Gastroesophageal sphincter (tissue), 4 donors: ENCODE measurements at regions not wholly inside any gene's neighbourhood (a gene's known extent, or its start where the extent isn't known, plus 50 kb on each side); places are given as distances from the start of the nearest gene placed in this dataset.
"Not testable (repeated sequence)": the region's sequence is repeated elsewhere in the genome, so short reads cannot be mapped to it uniquely, and the experiment has no call there.

Source experiments
- ATAC-seq: fragments of 150-250 bp; one replicate; pipeline ENCODE4 v1.9.1; 2016; ENCODE audit warnings: mild to moderate bottlenecking, moderate library complexity
- H3K27ac ChIP-seq, 4 donors: fragments of 200-600 bp; sonication (generic) in 3 of 4; 1 replicate in 3 of 4; 2 replicates in 1 of 4; pipeline ENCODE4 v1.5.1; 2016 to 2019
- H3K27me3 ChIP-seq: fragments of 200-600 bp; sonication (generic); one replicate; pipeline ENCODE4 v1.5.1; 2019
- H3K36me3 ChIP-seq, 2 donors: fragments of 200-600 bp; sonication (generic); one replicate each; pipeline ENCODE4 v1.5.1; 2019; ENCODE audit warnings: control low read depth in 1 of 2
- H3K4me1 ChIP-seq, 3 donors: fragments of 200-600 bp; sonication (generic); 1 replicate in 2 of 3; 2 replicates in 1 of 3; pipeline ENCODE4 v1.5.1; 2016 to 2019; ENCODE audit warnings: control low read depth in 2 of 3
- H3K4me3 ChIP-seq, 2 donors: fragments of 200-600 bp; sonication (generic); one replicate each; pipeline ENCODE4 v1.5.1; 2019; ENCODE audit warnings: mild to moderate bottlenecking in 1 of 2, moderate library complexity in 1 of 2
- H3K9me3 ChIP-seq, 3 donors: fragments of 200-600 bp; sonication (generic); one replicate each; pipeline ENCODE4 v1.5.1; 2017 to 2019; ENCODE audit warnings: control low read depth in 2 of 3
- EP300 ChIP-seq: sonication (generic); formaldehyde crosslinking; IDR thresholded peaks from one replicate; pipeline ENCODE4 v1.6.1; 2017; ENCODE audit warnings: antibody characterized with exemption, mild to moderate bottlenecking
- POLR2A ChIP-seq, 2 donors: fragments of 450-650 bp; IDR thresholded peaks; one replicate each; pipeline ENCODE4 v1.6.1; 2017; ENCODE audit warnings: antibody characterized with exemption in 2 of 2, mild to moderate bottlenecking in 2 of 2, moderate library complexity in 1 of 2
- POLR2AphosphoS5 ChIP-seq: sonication (generic); formaldehyde crosslinking; IDR thresholded peaks from one replicate; pipeline ENCODE4 v1.6.1; 2017; ENCODE audit warnings: antibody characterized with exemption
- whole genome bisulfite sequencing, 2 donors: methylation state at CpG; one replicate each; pipeline ENCODE4 v1.1.5; 2018; ENCODE audit warnings: low coverage in 1 of 2; 5-methylcytosine and 5-hydroxymethylcytosine counted together
- TF ChIP-seq, protein P1 (sequence below), 4 experiments: fragments of 200-600 bp in 2 of 4; fragments of 450-650 bp in 2 of 4; sonication (generic) in 1 of 4; IDR thresholded peaks; one replicate each; pipeline ENCODE4 v1.5.1; 2017 to 2019; ENCODE audit warnings: antibody characterized with exemption in 4 of 4, mild to moderate bottlenecking in 2 of 4, moderate library complexity in 2 of 4

GRCh38 chr10:60479305-60480020 lies 89.8 kb upstream of the ANK3 start:
- Histone ChIP-seq H3K4me3 (no peak overlapping the region), H3K36me3 (no peaks in the 10 kb centered on the region), H3K4me1 (peaks cover 0 to 7% (median 0%) of the 10 kb centered on the region in 3 donors), H3K9me3 (no peaks in the 10 kb centered on the region), H3K27me3 (no peaks in the 10 kb centered on the region), H3K27ac (no peak overlapping the region)
- 93 to 94% methylated on average over 3 to 4 of the region's 4 CpGs for WGBS, 2 donors
- TF ChIP-seq, protein P1, sequence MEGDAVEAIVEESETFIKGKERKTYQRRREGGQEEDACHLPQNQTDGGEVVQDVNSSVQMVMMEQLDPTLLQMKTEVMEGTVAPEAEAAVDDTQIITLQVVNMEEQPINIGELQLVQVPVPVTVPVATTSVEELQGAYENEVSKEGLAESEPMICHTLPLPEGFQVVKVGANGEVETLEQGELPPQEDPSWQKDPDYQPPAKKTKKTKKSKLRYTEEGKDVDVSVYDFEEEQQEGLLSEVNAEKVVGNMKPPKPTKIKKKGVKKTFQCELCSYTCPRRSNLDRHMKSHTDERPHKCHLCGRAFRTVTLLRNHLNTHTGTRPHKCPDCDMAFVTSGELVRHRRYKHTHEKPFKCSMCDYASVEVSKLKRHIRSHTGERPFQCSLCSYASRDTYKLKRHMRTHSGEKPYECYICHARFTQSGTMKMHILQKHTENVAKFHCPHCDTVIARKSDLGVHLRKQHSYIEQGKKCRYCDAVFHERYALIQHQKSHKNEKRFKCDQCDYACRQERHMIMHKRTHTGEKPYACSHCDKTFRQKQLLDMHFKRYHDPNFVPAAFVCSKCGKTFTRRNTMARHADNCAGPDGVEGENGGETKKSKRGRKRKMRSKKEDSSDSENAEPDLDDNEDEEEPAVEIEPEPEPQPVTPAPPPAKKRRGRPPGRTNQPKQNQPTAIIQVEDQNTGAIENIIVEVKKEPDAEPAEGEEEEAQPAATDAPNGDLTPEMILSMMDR (IDR thresholded peaks at IDR 0.05), result no peak
- TF ChIP-seq POLR2A (IDR thresholded peaks at IDR 0.05), result no peak
- TF ChIP-seq POLR2AphosphoS5, result no peak
- TF ChIP-seq EP300, result no peak
- ATAC-seq, result no peak

GRCh38 chr10:60476451-60476850 lies 86.8 kb upstream of the ANK3 start:
- Histone ChIP-seq H3K4me1 (peaks cover 0 to 6% (median 0%) of the 10 kb centered on the region in 3 donors), H3K9me3 (no peaks in the 10 kb centered on the region), H3K4me3 (no peak overlapping the region), H3K27ac (no peak overlapping the region), H3K27me3 (no peaks in the 10 kb centered on the region), H3K36me3 (no peaks in the 10 kb centered on the region)
- no peak for TF ChIP-seq POLR2AphosphoS5
- TF ChIP-seq, protein P1 (IDR thresholded peaks at IDR 0.05), result no peak
- TF ChIP-seq EP300, result no peak
- TF ChIP-seq POLR2A (IDR thresholded peaks at IDR 0.05), result no peak
- ATAC-seq, result no peak
- 83 to 85% methylated on average over 2 of the region's 2 CpGs for WGBS, 2 donors

DNA sequence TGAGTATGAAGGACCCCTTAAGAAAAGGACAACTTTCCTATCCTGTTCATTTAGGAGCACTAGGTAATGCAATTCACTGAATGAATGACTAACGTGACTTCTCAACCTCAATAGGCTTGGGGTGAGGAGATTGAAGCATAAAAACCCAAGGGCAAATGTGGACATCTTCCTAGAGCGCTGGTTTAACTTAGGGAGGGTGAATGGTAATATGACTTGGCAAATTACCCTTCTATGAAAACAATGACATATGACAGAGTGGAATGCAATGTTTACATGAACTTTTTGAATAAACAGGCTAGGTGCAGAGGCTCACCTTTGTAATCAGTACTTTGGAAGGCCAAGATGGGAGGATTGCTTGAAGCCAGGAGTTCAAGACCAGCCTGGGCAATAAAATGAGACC lies 83.9 kb upstream of the ANK3 start:
- TF ChIP-seq POLR2AphosphoS5 (no peak), EP300 (no peak), POLR2A (IDR thresholded peaks at IDR 0.05) (no peak)
- TF ChIP-seq, protein P1 (IDR thresholded peaks at IDR 0.05), result no peak
- Histone ChIP-seq H3K27me3 (no peaks in the 10 kb centered on the region), H3K4me3 (no peak overlapping the region), H3K27ac (no peak overlapping the region), H3K36me3 (no peaks in the 10 kb centered on the region), H3K9me3 (no peaks in the 10 kb centered on the region), H3K4me1 (no peaks in the 10 kb centered on the region)
- ATAC-seq, result no peak
- WGBS, 2 donors, result 87 to 95% methylated on average over 2 of the region's 2 CpGs

DNA sequence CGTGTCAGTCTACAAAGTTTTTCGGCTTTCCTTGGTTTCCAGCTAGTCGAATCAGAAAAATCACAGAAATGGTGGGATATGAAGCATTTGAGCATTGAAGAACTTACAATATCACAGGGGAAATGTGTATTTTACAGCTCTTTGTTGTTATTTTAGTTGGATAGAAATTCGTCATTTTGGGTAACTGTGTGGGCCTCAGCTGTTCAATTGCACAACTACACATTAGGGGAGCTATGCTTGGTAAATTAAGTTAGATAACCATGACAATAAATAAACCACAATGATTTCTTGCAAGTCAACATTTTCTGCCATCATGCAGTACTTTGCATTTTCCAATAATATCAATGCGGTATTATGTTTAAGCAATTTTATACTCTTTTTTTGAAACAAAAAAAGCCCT lies 80.4 kb upstream of the ANK3 start:
- TF ChIP-seq, protein P1 (IDR thresholded peaks at IDR 0.05), result no peak
- TF ChIP-seq POLR2A (IDR thresholded peaks at IDR 0.05), result no peak
- no peak for TF ChIP-seq POLR2AphosphoS5
- no peak for TF ChIP-seq EP300
- no peaks in the 10 kb centered on the region for H3K36me3 ChIP-seq
- H3K27ac ChIP-seq, result no peak overlapping the region
- no peaks in the 10 kb centered on the region for H3K9me3 ChIP-seq
- no peaks in the 10 kb centered on the region for H3K4me1 ChIP-seq
- WGBS, 2 donors, result 92 to 96% methylated on average over 3 to 5 of the region's 5 CpGs
- no peaks in the 10 kb centered on the region for H3K27me3 ChIP-seq
- no peak overlapping the region for H3K4me3 ChIP-seq
- no peak for ATAC-seq

GRCh38 chr10:60469147-60469546 lies 79.5 kb upstream of the ANK3 start:
- not testable (repeated sequence) for ATAC-seq, H3K27me3 ChIP-seq, H3K4me3 ChIP-seq

More at GRCh38 chr10:60469147-60469546, 79.5 kb upstream of the ANK3 start:
- H3K36me3 ChIP-seq, H3K27ac ChIP-seq, H3K4me1 ChIP-seq, H3K9me3 ChIP-seq: not testable (repeated sequence)
